ENCODE measurements at regions not wholly inside any gene's neighbourhood (a gene's known extent, or its start where the extent isn't known, plus 50 kb on each side); places are given as distances from the start of the nearest gene placed in this dataset.

GRCh38 chr20:51089272-51089781, 66.4 kb upstream of the KCNG1 start:
- Histone ChIP-seq H3K56ac (ENCODE audit: low read length) (no peak overlapping the region), H3K9ac (ENCODE audit: low read length) (no peak overlapping the region), H3K18ac (ENCODE audit: low read length) (no peak overlapping the region), H3K4me3 (ENCODE audit: low read length) (no peak overlapping the region), H3K4me2 (ENCODE audit: low read length) (no peak overlapping the region), H2BK15ac (replicated peaks; ENCODE audit: low read depth) (no peak overlapping the region), H3K79me1 (ENCODE audit: low read length) (no peaks in the 10 kb centered on the region), H3K23ac (ENCODE audit: low read length) (no peak overlapping the region), H3K79me2 (ENCODE audit: control insufficient read depth, insufficient read depth, low read length) (no peaks in the 10 kb centered on the region), H3K27ac (ENCODE audit: low read depth, low read length) (no peak overlapping the region), H3K4me1 (ENCODE audit: control insufficient read depth, low read depth, low read length) (peaks cover 12% of the 10 kb centered on the region), H3K4ac (ENCODE audit: low read depth, low read length) (no peak overlapping the region), H4K5ac (ENCODE audit: low read length) (no peak overlapping the region), H2AK5ac (ENCODE audit: low read length) (no peak overlapping the region), H4K8ac (ENCODE audit: low read depth, low read length) (no peak overlapping the region), H2BK120ac (ENCODE audit: low read depth, low read length) (no peak overlapping the region), H2BK5ac (ENCODE audit: low read length) (no peak overlapping the region), H3K27me3 (ENCODE audit: insufficient read depth, low read length, poor library complexity) (no peaks in the 10 kb centered on the region), H3K36me3 (ENCODE audit: control insufficient read depth, insufficient read depth, low read length) (no peaks in the 10 kb centered on the region)
- WGBS (ENCODE audit: extremely low coverage, insufficient coverage, low lambda C conversion rate): no CpG with 5 or more reads among the region's 8 CpGs
- peak; percentile 47 for DNase-seq

GRCh38 chr20:51087266-51087665, 64.4 kb upstream of the KCNG1 start:
- Histone ChIP-seq H4K8ac (ENCODE audit: low read depth, low read length) (no peak overlapping the region), H3K36me3 (ENCODE audit: control insufficient read depth, insufficient read depth, low read length) (no peaks in the 10 kb centered on the region), H4K5ac (ENCODE audit: low read length) (no peak overlapping the region), H3K18ac (ENCODE audit: low read length) (no peak overlapping the region), H2BK120ac (ENCODE audit: low read depth, low read length) (no peak overlapping the region), H3K79me1 (ENCODE audit: low read length) (no peaks in the 10 kb centered on the region), H2BK5ac (ENCODE audit: low read length) (no peak overlapping the region), H3K4me1 (ENCODE audit: control insufficient read depth, low read depth, low read length) (peaks cover 7% of the 10 kb centered on the region), H2AK5ac (ENCODE audit: low read length) (no peak overlapping the region), H3K9ac (ENCODE audit: low read length) (no peak overlapping the region), H3K27ac (ENCODE audit: low read depth, low read length) (no peak overlapping the region), H3K27me3 (ENCODE audit: insufficient read depth, low read length, poor library complexity) (no peaks in the 10 kb centered on the region), H2BK15ac (replicated peaks; ENCODE audit: low read depth) (no peak overlapping the region), H3K23ac (ENCODE audit: low read length) (no peak overlapping the region), H3K79me2 (ENCODE audit: control insufficient read depth, insufficient read depth, low read length) (no peaks in the 10 kb centered on the region), H3K56ac (ENCODE audit: low read length) (no peak overlapping the region), H3K4me3 (ENCODE audit: low read length) (no peak overlapping the region), H3K4me2 (ENCODE audit: low read length) (no peak overlapping the region), H3K4ac (ENCODE audit: low read depth, low read length) (no peak overlapping the region)
- WGBS (ENCODE audit: extremely low coverage, insufficient coverage, low lambda C conversion rate): no CpG with 5 or more reads among the region's 4 CpGs
- no peak for DNase-seq

GRCh38 chr20:51085769-51086168, 62.9 kb upstream of the KCNG1 start:
- no peak for DNase-seq
- peaks cover 3% of the 10 kb centered on the region for H3K4me1 ChIP-seq (ENCODE audit: control insufficient read depth, low read depth, low read length)
- no peak overlapping the region for H4K5ac ChIP-seq (ENCODE audit: low read length)
- no peak overlapping the region for H2AK5ac ChIP-seq (ENCODE audit: low read length)
- H3K56ac ChIP-seq (ENCODE audit: low read length): no peak overlapping the region
- H3K9ac ChIP-seq (ENCODE audit: low read length): no peak overlapping the region
- H3K27me3 ChIP-seq (ENCODE audit: insufficient read depth, low read length, poor library complexity): no peaks in the 10 kb centered on the region
- H3K4ac ChIP-seq (ENCODE audit: low read depth, low read length): no peak overlapping the region
- H3K79me2 ChIP-seq (ENCODE audit: control insufficient read depth, insufficient read depth, low read length): no peaks in the 10 kb centered on the region
- no peak overlapping the region for H3K18ac ChIP-seq (ENCODE audit: low read length)
- H3K79me1 ChIP-seq (ENCODE audit: low read length): no peaks in the 10 kb centered on the region
- H3K27ac ChIP-seq (ENCODE audit: low read depth, low read length): no peak overlapping the region
- no peak overlapping the region for H2BK15ac ChIP-seq (replicated peaks; ENCODE audit: low read depth)
- no peak overlapping the region for H3K4me2 ChIP-seq (ENCODE audit: low read length)
- H3K36me3 ChIP-seq (ENCODE audit: control insufficient read depth, insufficient read depth, low read length): no peaks in the 10 kb centered on the region
- H3K23ac ChIP-seq (ENCODE audit: low read length): no peak overlapping the region
- H4K8ac ChIP-seq (ENCODE audit: low read depth, low read length): no peak overlapping the region
- no peak overlapping the region for H2BK5ac ChIP-seq (ENCODE audit: low read length)
- WGBS (ENCODE audit: extremely low coverage, insufficient coverage, low lambda C conversion rate): no CpG with 5 or more reads among the region's 4 CpGs
- H2BK120ac ChIP-seq (ENCODE audit: low read depth, low read length): no peak overlapping the region
- H3K4me3 ChIP-seq (ENCODE audit: low read length): no peak overlapping the region

- no peak overlapping the region for H3K4me3 ChIP-seq (ENCODE audit: low read length)
- H3K27ac ChIP-seq (ENCODE audit: low read depth, low read length): no peak overlapping the region
- no peak for DNase-seq
- H3K4ac ChIP-seq (ENCODE audit: low read depth, low read length): no peak overlapping the region
- H3K9ac ChIP-seq (ENCODE audit: low read length): no peak overlapping the region
- no peak overlapping the region for H3K56ac ChIP-seq (ENCODE audit: low read length)
- no peaks in the 10 kb centered on the region for H3K79me2 ChIP-seq (ENCODE audit: control insufficient read depth, insufficient read depth, low read length)
- no peak overlapping the region for H2BK5ac ChIP-seq (ENCODE audit: low read length)
- H3K36me3 ChIP-seq (ENCODE audit: control insufficient read depth, insufficient read depth, low read length): no peaks in the 10 kb centered on the region
- peaks cover 2% of the 10 kb centered on the region for H3K4me1 ChIP-seq (ENCODE audit: control insufficient read depth, low read depth, low read length)
- no peaks in the 10 kb centered on the region for H3K79me1 ChIP-seq (ENCODE audit: low read length)
- H3K4me2 ChIP-seq (ENCODE audit: low read length): no peak overlapping the region
- H3K27me3 ChIP-seq (ENCODE audit: insufficient read depth, low read length, poor library complexity): no peaks in the 10 kb centered on the region
- peak overlapping the region; percentile 10 for H2BK15ac ChIP-seq (replicated peaks; ENCODE audit: low read depth)
- H2AK5ac ChIP-seq (ENCODE audit: low read length): no peak overlapping the region
- WGBS (ENCODE audit: extremely low coverage, insufficient coverage, low lambda C conversion rate): no CpG with 5 or more reads among the region's 10 CpGs
- no peak overlapping the region for H4K8ac ChIP-seq (ENCODE audit: low read depth, low read length)
- H2BK120ac ChIP-seq (ENCODE audit: low read depth, low read length): no peak overlapping the region
- no peak overlapping the region for H3K18ac ChIP-seq (ENCODE audit: low read length)
- H3K23ac ChIP-seq (ENCODE audit: low read length): no peak overlapping the region
- no peak overlapping the region for H4K5ac ChIP-seq (ENCODE audit: low read length)
Observed at GRCh38 chr20:51084593-51085377, 61.9 kb upstream of the KCNG1 start.

GRCh38 chr20:51083447-51083846, 60.5 kb upstream of the KCNG1 start:
- Histone ChIP-seq H2BK15ac (replicated peaks; ENCODE audit: low read depth) (no peak overlapping the region), H4K8ac (ENCODE audit: low read depth, low read length) (no peak overlapping the region), H3K4me2 (ENCODE audit: low read length) (no peak overlapping the region), H3K18ac (ENCODE audit: low read length) (no peak overlapping the region), H3K27me3 (ENCODE audit: insufficient read depth, low read length, poor library complexity) (no peaks in the 10 kb centered on the region), H4K5ac (ENCODE audit: low read length) (no peak overlapping the region), H3K79me2 (ENCODE audit: control insufficient read depth, insufficient read depth, low read length) (no peaks in the 10 kb centered on the region), H3K4me3 (ENCODE audit: low read length) (no peak overlapping the region), H3K36me3 (ENCODE audit: control insufficient read depth, insufficient read depth, low read length) (no peaks in the 10 kb centered on the region), H3K4me1 (ENCODE audit: control insufficient read depth, low read depth, low read length) (peaks cover 3% of the 10 kb centered on the region), H2BK120ac (ENCODE audit: low read depth, low read length) (no peak overlapping the region), H3K9ac (ENCODE audit: low read length) (no peak overlapping the region), H3K4ac (ENCODE audit: low read depth, low read length) (no peak overlapping the region), H3K27ac (ENCODE audit: low read depth, low read length) (peak overlapping the region; percentile 16), H3K23ac (ENCODE audit: low read length) (no peak overlapping the region), H2BK5ac (ENCODE audit: low read length) (no peak overlapping the region), H3K79me1 (ENCODE audit: low read length) (no peaks in the 10 kb centered on the region), H3K56ac (ENCODE audit: low read length) (no peak overlapping the region), H2AK5ac (ENCODE audit: low read length) (no peak overlapping the region)
- DNase-seq: no peak
- WGBS (ENCODE audit: extremely low coverage, insufficient coverage, low lambda C conversion rate): no CpG with 5 or more reads among the region's 4 CpGs

GRCh38 chr20:51082988-51083387, 60.1 kb upstream of the KCNG1 start:
- H3K4me2 ChIP-seq (ENCODE audit: low read length): no peak overlapping the region
- H3K27ac ChIP-seq (ENCODE audit: low read depth, low read length): no peak overlapping the region
- H3K79me2 ChIP-seq (ENCODE audit: control insufficient read depth, insufficient read depth, low read length): no peaks in the 10 kb centered on the region
- no peak overlapping the region for H4K8ac ChIP-seq (ENCODE audit: low read depth, low read length)
- DNase-seq: no peak
- H3K4me3 ChIP-seq (ENCODE audit: low read length): no peak overlapping the region
- no peaks in the 10 kb centered on the region for H3K79me1 ChIP-seq (ENCODE audit: low read length)
- no peak overlapping the region for H3K4ac ChIP-seq (ENCODE audit: low read depth, low read length)
- peak overlapping the region; percentile 30 for H2AK5ac ChIP-seq (ENCODE audit: low read length)
- H3K9ac ChIP-seq (ENCODE audit: low read length): no peak overlapping the region
- H3K23ac ChIP-seq (ENCODE audit: low read length): peak overlapping the region; percentile 4
- H3K56ac ChIP-seq (ENCODE audit: low read length): peak overlapping the region; percentile 40
- no CpG with 5 or more reads among the region's 3 CpGs for WGBS (ENCODE audit: extremely low coverage, insufficient coverage, low lambda C conversion rate)
- H4K5ac ChIP-seq (ENCODE audit: low read length): peak overlapping the region; percentile 50
- peaks cover 6% of the 10 kb centered on the region for H3K4me1 ChIP-seq (ENCODE audit: control insufficient read depth, low read depth, low read length)
- H3K27me3 ChIP-seq (ENCODE audit: insufficient read depth, low read length, poor library complexity): no peaks in the 10 kb centered on the region
- H2BK15ac ChIP-seq (replicated peaks; ENCODE audit: low read depth): no peak overlapping the region
- H2BK5ac ChIP-seq (ENCODE audit: low read length): no peak overlapping the region
- no peaks in the 10 kb centered on the region for H3K36me3 ChIP-seq (ENCODE audit: control insufficient read depth, insufficient read depth, low read length)
- H3K18ac ChIP-seq (ENCODE audit: low read length): no peak overlapping the region
- H2BK120ac ChIP-seq (ENCODE audit: low read depth, low read length): no peak overlapping the region
